GM21786 (cell line): ENCODE measurements at regions not wholly inside any gene's neighbourhood (a gene's known extent, or its start where the extent isn't known, plus 50 kb on each side); places are given as distances from the start of the nearest gene placed in this dataset.
"Not testable (repeated sequence)": the region's sequence is repeated elsewhere in the genome, so short reads cannot be mapped to it uniquely, and the experiment has no call there.

Source experiments
- ATAC-seq: cut with Tn5 transposase; IDR thresholded peaks from one replicate; pipeline ENCODE4 v1.9.1; 2021; ENCODE audit not compliant: unreplicated experiment

DNA sequence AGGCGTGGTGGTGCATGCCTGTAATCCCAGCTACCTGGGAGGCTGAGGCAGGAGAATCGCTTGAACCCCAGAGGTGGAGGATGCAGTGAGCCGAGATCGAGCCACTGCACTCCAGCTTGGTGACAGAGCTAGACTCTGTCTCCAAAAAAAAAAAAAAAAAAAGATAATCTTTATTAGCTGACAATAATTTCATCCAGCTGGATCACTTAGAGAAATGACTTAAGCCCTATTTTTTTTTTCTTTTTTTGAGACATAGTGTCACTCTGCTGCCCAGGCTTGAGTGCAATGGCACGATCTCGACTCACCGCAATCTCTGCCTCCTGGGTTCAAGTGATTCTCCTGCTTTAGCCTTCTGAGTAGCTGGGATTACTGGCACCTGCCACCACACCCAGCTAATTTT lies 51.6 kb upstream of the MAP4K4 start:
- not testable (repeated sequence) for ATAC-seq

GRCh38 chr2:101644842-101645383 lies 52.6 kb upstream of the MAP4K4 start:
- ATAC-seq = no peak

GRCh38 chr2:101643004-101643524 lies 54.4 kb upstream of the MAP4K4 start:
- ATAC-seq = no peak

GRCh38 chr2:101638817-101639605 lies 58.5 kb upstream of the MAP4K4 start:
- no peak for ATAC-seq

- ATAC-seq = no peak
Observed at GRCh38 chr2:101638181-101638711, 59.3 kb upstream of the MAP4K4 start.

DNA sequence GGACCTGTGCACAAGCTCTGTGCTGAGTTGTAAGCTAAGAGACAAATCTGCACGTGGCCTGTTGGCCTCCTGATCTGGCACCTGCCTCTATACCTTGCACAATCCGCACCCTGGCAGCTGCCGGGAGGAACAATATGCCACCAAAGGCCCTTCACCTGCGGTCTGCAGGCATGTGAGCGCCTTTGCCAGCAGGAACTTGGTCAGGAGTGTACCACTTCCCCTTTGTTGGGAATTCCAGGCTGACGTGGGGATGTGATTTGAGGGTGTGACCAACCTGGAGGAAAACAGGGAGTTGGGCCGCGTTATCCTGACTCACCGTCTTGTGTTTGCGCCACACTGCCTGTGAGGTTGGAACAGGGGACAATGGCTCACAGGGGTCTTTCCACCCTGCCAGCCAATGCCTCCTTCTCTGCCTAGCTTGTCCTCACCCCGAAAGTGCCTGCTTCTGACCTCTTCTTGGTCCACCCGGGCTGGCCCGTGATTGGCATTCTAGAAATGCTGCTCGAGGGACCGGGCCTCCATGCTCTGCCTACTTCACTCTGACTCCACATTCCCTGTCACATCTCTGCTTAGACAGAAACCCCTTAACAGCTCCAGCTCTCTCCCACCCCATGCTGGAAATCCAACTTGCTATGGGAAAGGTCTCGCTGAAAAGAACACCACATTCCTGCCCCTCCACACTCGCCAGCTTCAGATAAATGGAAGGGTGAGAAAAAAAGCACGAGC lies 67.1 kb upstream of the MAP4K4 start:
- ATAC-seq = no peak

DNA sequence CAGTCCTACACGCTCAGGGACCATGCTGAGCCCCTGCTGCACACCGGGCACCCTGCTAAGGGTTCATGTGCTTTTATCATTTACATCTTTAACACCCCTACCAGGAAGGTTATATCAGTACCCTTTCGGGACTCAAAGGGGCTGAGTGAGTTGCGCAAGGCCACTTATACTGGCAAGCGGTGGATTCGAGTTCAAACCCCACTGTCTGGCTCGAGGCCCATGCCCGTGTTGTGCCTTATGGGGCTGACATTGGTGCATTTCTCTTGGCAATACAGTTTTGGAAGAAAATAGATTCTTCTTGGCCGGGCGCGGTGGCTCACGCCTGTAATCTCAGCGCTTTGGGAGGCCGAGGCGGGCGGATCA lies 69.5 kb upstream of the MAP4K4 start:
- ATAC-seq = no peak

DNA sequence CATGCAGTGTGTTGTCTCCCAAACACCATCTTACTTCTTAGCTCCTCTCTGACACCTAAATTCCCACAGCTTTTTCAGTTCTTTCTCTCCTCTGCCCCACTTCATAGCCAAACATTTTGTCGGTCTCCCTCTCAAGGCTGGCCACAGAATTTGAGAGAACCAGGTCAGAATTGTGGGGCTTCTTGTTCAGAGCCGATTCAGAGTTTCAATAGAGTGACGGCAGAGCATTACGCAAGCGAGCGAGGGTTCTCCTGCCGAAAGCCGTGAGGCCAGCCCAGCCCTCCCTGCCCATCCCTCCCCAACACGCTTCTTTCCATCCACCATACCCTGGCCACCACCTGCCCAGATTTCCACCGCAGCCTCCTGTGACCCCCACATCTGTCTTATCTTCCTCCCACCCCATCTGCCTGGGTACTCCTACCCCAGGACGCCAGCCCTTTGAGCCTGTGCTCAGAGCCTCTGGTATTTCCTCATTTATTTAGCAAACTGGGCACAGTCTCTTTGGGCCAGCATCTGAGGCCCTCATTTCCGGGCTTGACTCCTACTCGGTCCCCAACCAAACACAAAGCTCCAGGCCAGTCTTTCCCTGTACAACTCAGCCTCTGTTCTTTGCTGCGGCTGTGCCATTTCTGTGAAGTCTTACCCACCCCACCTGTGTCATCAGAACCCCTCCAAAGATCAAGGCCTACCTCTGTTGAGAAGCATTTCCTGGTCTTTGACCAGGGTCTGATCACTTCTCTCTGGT lies 70.0 kb upstream of the MAP4K4 start:
- no peak for ATAC-seq

DNA sequence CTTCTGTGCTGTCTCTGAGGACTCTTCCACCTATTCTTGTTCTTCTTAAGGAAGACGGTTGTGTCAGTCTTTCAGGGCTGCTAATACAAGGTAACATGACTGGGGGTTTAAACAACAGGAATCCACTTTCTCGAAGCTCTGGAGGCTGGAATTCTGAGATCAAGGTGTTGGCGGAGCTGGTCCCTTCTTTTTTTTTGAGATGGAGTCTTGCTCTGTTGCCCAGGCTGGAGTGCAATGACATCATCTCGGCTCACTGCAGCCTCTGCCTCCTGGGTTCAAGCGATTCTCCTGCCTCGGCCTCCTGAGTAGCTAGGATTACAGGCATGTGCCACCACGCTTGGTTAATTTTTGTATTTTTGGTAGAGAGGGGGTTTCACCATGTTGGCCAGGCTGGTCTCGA lies 71.7 kb upstream of the MAP4K4 start:
- ATAC-seq = not testable (repeated sequence)

DNA sequence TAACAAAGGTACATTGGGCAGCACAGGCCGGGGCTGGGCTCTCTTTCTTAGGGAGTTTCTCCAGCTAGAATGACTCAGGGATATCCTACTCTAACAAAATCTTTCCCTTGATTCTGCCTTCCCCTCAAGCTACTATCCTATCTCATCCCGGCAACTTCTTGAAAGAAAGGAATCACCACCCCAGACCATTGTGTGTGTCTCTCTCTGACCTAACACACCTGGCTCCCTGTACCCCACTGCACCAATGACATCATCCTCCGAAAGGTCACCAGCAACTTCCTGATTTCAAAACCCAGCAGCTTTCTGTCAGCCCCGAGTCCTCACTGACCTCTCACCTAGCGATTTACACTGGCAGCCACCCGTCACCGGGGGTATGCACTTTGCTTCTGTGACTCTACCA lies 72.1 kb upstream of the MAP4K4 start:
- no peak for ATAC-seq

GRCh38 chr2:101624706-101625332 lies 72.7 kb upstream of the MAP4K4 start:
- no peak for ATAC-seq

DNA sequence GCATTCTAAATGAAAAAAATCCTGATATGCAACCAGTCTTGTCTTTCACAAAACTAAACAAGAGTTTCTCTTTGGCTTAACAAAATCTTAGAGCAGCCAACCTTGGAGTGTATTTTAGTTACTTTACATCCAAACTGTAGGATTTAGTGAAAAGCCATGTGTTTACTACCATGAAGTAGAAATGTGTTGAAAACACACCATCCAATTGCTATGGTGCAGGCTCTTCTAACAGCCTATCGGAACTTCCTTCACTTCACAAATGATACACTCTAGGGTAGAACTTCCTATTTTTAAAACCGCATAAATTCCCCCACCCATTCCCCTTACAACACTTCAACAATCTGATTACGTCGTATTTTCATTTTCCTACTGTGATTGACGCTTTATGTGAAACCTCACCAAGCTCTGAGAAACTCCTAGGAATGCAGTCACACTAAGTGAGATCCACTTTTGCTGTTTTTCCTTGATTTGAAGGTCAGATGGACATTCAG lies 74.4 kb upstream of the MAP4K4 start:
- ATAC-seq = peak; percentile 65

- peak; percentile 92 for ATAC-seq
Observed at GRCh38 chr2:101622210-101623030, 75.1 kb upstream of the MAP4K4 start.

DNA sequence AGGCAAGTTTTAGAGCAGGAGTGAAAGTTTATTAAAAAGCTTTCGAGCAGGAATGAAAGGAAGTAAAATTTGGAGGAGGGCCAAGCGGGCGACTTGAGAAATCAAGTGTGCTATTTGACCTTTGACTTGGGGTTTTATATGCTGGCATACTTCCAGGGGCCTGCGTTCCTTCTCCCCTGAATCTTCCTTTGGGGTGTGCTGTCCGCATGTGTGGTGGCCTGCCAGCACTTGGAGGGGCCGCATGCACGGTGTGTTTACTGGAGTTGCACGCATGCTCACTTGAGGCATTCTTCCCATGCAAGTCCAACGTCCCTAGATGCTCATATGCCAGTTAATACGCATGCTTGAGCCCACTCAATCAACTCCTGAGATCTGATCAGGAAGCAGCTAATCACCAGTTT lies 78.3 kb upstream of the MAP4K4 start:
- ATAC-seq = no peak

GRCh38 chr2:101617796-101618195 lies 79.7 kb upstream of the MAP4K4 start:
- ATAC-seq = no peak

DNA sequence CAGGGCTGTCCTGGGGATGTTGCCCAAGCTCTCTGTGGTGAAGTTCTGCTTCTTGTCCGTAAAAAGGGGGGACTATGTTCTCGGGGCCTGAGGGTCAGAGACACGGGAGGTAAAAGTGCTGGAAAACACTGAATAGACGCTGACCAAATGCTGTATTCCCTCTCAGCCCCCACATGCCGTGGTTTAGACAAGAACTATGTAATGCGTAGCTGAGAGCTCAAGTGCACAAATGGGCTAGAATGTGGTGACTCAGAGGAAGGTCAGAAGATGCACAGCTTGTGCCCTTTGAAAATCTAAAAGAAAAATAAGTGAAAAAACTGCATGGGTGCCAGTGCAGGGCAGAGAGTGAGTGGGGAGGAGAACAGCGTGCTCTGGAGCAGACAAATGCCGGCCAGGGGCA lies 80.3 kb upstream of the MAP4K4 start:
- no peak for ATAC-seq

DNA sequence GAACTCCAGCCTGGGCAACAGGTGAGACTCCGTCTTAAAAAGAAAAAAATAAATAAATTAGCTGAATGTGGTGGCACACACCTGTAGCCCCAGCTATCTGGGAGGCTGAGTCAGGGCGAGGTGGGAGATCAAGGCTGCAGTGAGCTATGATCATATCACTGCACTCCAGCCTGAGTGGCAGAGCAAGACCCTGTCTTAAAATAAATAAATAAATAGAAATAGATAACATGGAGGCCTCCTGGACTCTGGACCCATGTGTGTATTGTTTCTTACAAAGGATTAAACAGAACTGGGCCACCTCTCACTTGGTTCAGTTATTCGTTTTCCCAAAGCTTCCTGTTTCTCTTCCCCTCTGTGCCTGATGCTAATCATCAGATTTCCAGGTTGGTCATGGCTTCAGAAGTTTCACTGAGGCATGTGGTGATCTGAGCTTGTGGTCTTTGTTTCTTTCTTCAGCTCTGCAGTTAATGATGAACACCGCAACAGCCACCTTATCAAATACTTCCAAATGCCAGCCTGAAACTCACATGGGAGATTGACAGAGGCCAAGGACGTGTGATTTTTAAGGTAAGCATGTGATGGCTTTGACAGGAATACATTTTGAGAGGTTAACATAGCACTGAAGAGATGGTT lies 83.3 kb upstream of the MAP4K4 start:
- ATAC-seq = no peak

DNA sequence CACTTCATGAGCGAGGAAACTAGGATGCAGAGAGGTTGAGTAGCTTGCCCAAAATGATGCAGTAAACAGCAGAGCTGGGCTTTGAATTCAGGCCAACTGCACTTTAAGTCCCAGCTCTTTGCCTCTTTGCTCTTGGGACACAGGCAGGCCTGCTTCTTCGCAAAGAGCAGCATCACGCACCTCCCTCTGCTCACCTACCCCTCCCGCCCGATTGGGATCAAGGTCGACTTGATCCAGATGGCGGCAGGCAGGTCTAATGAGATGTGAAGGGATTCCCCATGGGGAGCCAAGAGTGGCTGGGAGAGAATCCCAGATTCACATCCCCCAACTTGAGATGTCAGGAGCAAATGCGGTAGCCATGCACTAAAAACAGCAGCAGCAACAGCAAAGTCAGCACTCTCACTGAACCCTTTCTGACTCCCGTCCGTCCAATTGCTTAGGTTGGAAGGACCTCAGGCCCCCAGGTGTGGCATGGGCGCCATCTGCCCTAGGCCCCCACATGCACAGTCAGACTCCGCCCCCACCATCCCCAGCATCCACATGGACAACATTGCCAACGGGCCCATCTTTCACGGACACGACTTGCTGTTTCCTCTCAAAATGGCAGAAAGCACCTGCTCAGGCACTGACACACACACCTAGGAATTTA lies 84.3 kb upstream of the MAP4K4 start:
- no peak for ATAC-seq

DNA sequence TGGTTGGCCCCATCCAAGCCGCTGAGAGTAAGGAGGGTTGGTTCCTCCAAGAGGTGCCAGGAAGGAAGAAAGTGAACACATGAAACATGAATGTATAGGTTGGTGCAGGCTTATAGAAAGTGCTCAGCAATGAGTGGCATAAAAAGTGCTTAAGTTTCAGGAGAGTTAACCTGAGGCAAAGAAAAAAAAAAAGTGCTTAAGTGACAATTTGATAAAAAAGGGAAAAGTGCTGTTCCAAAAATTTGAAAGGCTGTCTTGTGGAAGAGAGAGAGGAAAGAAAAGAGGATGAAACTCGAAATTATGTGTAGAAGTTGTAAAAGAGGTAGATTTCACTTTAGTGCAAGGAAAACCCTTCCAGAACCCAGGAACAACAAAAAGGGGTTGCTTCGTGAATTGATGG lies 85.5 kb upstream of the MAP4K4 start:
- no peak for ATAC-seq
